ENCODE measurements at regions not wholly inside any gene's neighbourhood (a gene's known extent, or its start where the extent isn't known, plus 50 kb on each side); places are given as distances from the start of the nearest gene placed in this dataset.
A peak's percentile ranks its signal among the peaks of the same experiment; 100 is the strongest.

GRCh38 chr3:154003649-154004048 is 117.5 kb upstream of the ARHGEF26 start:
- intact Hi-C loops (cut with DNase I): no loop called here
- no peaks in the 10 kb centered on the region for H3K27me3 ChIP-seq
- no peaks in the 10 kb centered on the region for H3K4me1 ChIP-seq
- TF ChIP-seq CTCF (IDR thresholded peaks at IDR 0.05): no peak
- no peaks in the 10 kb centered on the region for H3K9me3 ChIP-seq
- no peaks in the 10 kb centered on the region for H3K36me3 ChIP-seq
- ATAC-seq (no peak), DNase-seq (no peak)
- no peak overlapping the region for H3K4me3 ChIP-seq
- H3K27ac ChIP-seq: no peak overlapping the region

GRCh38 chr3:154011036-154011435 is 110.2 kb upstream of the ARHGEF26 start:
- Histone ChIP-seq H3K9me3 (no peaks in the 10 kb centered on the region), H3K4me1 (no peaks in the 10 kb centered on the region), H3K36me3 (no peaks in the 10 kb centered on the region), H3K27me3 (no peaks in the 10 kb centered on the region), H3K27ac (no peak overlapping the region), H3K4me3 (no peak overlapping the region)
- intact Hi-C loops (cut with DNase I): no loop called here
- DNase-seq: no peak
- ATAC-seq: no peak
- TF ChIP-seq CTCF (IDR thresholded peaks at IDR 0.05): no peak

GRCh38 chr3:154013736-154014135 is 107.5 kb upstream of the ARHGEF26 start:
- no peak overlapping the region for H3K4me3 ChIP-seq
- no peak for DNase-seq
- no peak overlapping the region for H3K27ac ChIP-seq
- no peak for TF ChIP-seq CTCF (IDR thresholded peaks at IDR 0.05)
- no peaks in the 10 kb centered on the region for H3K27me3 ChIP-seq
- H3K4me1 ChIP-seq: no peaks in the 10 kb centered on the region
- no peaks in the 10 kb centered on the region for H3K9me3 ChIP-seq
- intact Hi-C loops (cut with DNase I): no loop called here
- peak; percentile 46 for ATAC-seq
- no peaks in the 10 kb centered on the region for H3K36me3 ChIP-seq

GRCh38 chr3:154015307-154015706 is 105.9 kb upstream of the ARHGEF26 start:
- no peaks in the 10 kb centered on the region for H3K27me3 ChIP-seq
- no peaks in the 10 kb centered on the region for H3K4me1 ChIP-seq
- no peak for TF ChIP-seq CTCF (IDR thresholded peaks at IDR 0.05)
- no peaks in the 10 kb centered on the region for H3K9me3 ChIP-seq
- intact Hi-C loops (cut with DNase I): no loop called here
- no peak for DNase-seq
- no peak overlapping the region for H3K4me3 ChIP-seq
- H3K36me3 ChIP-seq: no peaks in the 10 kb centered on the region
- no peak overlapping the region for H3K27ac ChIP-seq
- ATAC-seq: no peak

- H3K27ac ChIP-seq: no peak overlapping the region
- intact Hi-C loops (cut with DNase I): no loop called here
- ATAC-seq: peak; percentile 44
- no peaks in the 10 kb centered on the region for H3K9me3 ChIP-seq
- DNase-seq: no peak
- no peaks in the 10 kb centered on the region for H3K4me1 ChIP-seq
- H3K27me3 ChIP-seq: no peaks in the 10 kb centered on the region
- TF ChIP-seq CTCF (IDR thresholded peaks at IDR 0.05): peak; percentile 31
- H3K36me3 ChIP-seq: no peaks in the 10 kb centered on the region
- H3K4me3 ChIP-seq: no peak overlapping the region
These were observed 103.0 kb upstream of the ARHGEF26 start for GRCh38 chr3:154018100-154018696.

- ATAC-seq (no peak), DNase-seq (no peak)
- Histone ChIP-seq H3K9me3 (no peaks in the 10 kb centered on the region), H3K27me3 (no peaks in the 10 kb centered on the region), H3K4me3 (no peak overlapping the region), H3K36me3 (no peaks in the 10 kb centered on the region), H3K4me1 (no peaks in the 10 kb centered on the region), H3K27ac (no peak overlapping the region)
- intact Hi-C loops (cut with DNase I): no loop called here
- TF ChIP-seq CTCF (IDR thresholded peaks at IDR 0.05): no peak
These were observed 98.6 kb upstream of the ARHGEF26 start for GRCh38 chr3:154022606-154023005.
